ENCODE measurements at regions not wholly inside any gene's neighbourhood (a gene's known extent, or its start where the extent isn't known, plus 50 kb on each side); places are given as distances from the start of the nearest gene placed in this dataset.
"Not testable (repeated sequence)": the region's sequence is repeated elsewhere in the genome, so short reads cannot be mapped to it uniquely, and the experiment has no call there.

DNA sequence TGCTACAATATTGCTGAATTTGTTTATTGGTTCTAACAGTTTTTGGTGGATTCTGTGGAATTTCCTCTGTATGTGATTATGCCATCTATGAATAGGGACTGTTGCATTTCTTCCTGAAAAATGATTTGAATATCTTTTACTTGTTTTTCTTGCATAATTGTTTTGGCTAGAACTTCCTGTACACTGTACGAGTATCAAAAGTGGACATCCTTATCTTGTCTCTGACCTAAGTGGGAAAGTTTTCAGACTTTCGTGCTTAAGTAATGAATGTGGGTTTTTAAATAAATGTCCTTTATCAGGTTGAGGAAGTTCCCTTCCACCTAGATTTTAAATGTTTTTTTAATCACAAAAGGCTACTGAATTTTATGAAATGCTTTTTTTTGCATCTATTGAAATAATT, 203.8 kb upstream of the ATP10A start:
- no peaks in the 10 kb centered on the region for H3K36me3 ChIP-seq
- no peaks in the 10 kb centered on the region for H3K27me3 ChIP-seq (replicated peaks; ENCODE audit: insufficient read depth)
- no peaks in the 10 kb centered on the region for H3K9me3 ChIP-seq
- no peak overlapping the region for H3K27ac ChIP-seq
- H3K4me1 ChIP-seq (ENCODE audit: control insufficient read depth in 1 of 2, low read depth in 2 of 2), result peaks cover 0 to 7% of the 10 kb centered on the region in 2 donors
- ATAC-seq (ENCODE audit: insufficient number of reproducible peaks, low FRiP score, low read depth) (no peak), DNase-seq (ENCODE audit: low spot score) (no peak)
- TF ChIP-seq, protein P1, sequence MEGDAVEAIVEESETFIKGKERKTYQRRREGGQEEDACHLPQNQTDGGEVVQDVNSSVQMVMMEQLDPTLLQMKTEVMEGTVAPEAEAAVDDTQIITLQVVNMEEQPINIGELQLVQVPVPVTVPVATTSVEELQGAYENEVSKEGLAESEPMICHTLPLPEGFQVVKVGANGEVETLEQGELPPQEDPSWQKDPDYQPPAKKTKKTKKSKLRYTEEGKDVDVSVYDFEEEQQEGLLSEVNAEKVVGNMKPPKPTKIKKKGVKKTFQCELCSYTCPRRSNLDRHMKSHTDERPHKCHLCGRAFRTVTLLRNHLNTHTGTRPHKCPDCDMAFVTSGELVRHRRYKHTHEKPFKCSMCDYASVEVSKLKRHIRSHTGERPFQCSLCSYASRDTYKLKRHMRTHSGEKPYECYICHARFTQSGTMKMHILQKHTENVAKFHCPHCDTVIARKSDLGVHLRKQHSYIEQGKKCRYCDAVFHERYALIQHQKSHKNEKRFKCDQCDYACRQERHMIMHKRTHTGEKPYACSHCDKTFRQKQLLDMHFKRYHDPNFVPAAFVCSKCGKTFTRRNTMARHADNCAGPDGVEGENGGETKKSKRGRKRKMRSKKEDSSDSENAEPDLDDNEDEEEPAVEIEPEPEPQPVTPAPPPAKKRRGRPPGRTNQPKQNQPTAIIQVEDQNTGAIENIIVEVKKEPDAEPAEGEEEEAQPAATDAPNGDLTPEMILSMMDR (IDR thresholded peaks at IDR 0.05), result no peak
- H3K4me3 ChIP-seq, result no peak overlapping the region

DNA sequence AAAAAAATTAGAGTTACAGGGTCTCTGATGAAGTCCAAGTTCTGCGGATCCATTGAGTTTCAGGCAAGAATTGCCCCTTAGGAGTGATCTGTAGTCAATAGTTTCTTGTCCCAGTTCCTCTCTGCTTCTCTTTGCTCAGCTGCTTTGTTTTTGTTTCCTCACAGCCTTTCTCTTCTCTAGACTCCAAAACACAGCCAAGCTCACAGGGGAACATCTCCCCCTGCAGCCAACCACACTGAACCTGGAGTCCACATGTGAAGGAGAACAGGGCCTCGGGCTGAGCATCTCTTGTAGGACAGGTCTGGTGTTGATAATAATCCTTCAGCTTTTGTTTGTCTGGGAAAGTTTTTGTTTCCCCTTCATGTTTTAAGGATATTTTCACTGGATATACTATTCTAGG, 202.6 kb upstream of the ATP10A start:
- Histone ChIP-seq H3K27ac (no peak overlapping the region), H3K4me3 (no peak overlapping the region), H3K4me1 (ENCODE audit: control insufficient read depth in 1 of 2, low read depth in 2 of 2) (peaks cover 0 to 7% of the 10 kb centered on the region in 2 donors), H3K9me3 (no peaks in the 10 kb centered on the region), H3K36me3 (no peaks in the 10 kb centered on the region), H3K27me3 (replicated peaks; ENCODE audit: insufficient read depth) (no peaks in the 10 kb centered on the region)
- no peak for ATAC-seq (ENCODE audit: insufficient number of reproducible peaks, low FRiP score, low read depth)
- TF ChIP-seq, protein P1 (IDR thresholded peaks at IDR 0.05), result no peak
- no peak for DNase-seq (ENCODE audit: low spot score)

DNA sequence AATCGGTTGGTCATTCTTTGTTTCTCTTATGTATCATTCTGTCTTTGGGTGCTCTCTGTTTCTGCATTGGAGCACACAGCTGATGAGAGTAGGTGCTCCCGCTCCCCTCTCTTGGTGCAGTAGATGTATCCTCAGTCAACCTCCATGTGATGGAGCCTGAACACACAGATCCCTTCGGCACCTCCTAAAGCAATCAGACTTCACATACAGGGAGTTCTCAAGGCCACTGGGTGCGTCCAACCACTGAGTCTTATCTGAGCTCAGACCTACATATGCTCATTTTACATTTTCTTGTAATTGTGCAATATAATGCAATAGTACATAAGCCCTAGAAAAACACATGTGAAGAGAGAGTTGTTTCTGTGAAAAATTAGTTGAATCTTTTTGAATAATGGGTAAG, 198.1 kb upstream of the ATP10A start:
- DNase-seq (ENCODE audit: low spot score), result no peak
- Histone ChIP-seq H3K36me3 (no peaks in the 10 kb centered on the region), H3K9me3 (no peaks in the 10 kb centered on the region), H3K27me3 (replicated peaks; ENCODE audit: insufficient read depth) (no peaks in the 10 kb centered on the region), H3K4me1 (ENCODE audit: control insufficient read depth in 1 of 2, low read depth in 2 of 2) (no peaks in the 10 kb centered on the region), H3K27ac (no peak overlapping the region), H3K4me3 (no peak overlapping the region)
- TF ChIP-seq, protein P1 (IDR thresholded peaks at IDR 0.05), result no peak
- no peak for ATAC-seq (ENCODE audit: insufficient number of reproducible peaks, low FRiP score, low read depth)

DNA sequence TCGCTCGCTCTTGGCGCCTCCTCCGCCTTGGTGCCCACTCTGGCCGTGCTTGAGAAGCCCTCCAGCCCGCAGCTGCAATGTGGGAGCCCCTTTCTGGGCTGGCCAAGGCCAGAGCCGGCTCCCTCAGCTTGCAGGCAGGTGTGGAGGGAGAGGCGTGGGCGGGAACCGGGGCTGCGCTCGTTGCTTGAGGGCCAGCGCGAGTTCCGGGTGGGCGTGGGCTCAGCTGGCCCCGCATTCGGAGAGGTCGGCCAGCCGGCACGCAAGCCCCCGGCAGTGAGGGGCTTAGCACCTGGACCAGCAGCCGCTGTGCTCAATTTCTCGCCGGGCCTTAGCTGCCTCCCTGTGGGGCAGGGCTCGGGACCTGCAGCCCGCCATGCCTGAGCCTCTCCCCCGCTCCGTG, 193.6 kb upstream of the ATP10A start:
- DNase-seq (ENCODE audit: low spot score); ATAC-seq (ENCODE audit: insufficient number of reproducible peaks, low FRiP score, low read depth); H3K4me3 ChIP-seq; H3K27me3 ChIP-seq (replicated peaks; ENCODE audit: insufficient read depth); H3K9me3 ChIP-seq; H3K36me3 ChIP-seq; H3K27ac ChIP-seq: not testable (repeated sequence)
- H3K4me1 ChIP-seq (ENCODE audit: control insufficient read depth in 1 of 2, low read depth in 2 of 2), result peaks cover 0 to 14% of the 10 kb centered on the region in 2 donors

DNA sequence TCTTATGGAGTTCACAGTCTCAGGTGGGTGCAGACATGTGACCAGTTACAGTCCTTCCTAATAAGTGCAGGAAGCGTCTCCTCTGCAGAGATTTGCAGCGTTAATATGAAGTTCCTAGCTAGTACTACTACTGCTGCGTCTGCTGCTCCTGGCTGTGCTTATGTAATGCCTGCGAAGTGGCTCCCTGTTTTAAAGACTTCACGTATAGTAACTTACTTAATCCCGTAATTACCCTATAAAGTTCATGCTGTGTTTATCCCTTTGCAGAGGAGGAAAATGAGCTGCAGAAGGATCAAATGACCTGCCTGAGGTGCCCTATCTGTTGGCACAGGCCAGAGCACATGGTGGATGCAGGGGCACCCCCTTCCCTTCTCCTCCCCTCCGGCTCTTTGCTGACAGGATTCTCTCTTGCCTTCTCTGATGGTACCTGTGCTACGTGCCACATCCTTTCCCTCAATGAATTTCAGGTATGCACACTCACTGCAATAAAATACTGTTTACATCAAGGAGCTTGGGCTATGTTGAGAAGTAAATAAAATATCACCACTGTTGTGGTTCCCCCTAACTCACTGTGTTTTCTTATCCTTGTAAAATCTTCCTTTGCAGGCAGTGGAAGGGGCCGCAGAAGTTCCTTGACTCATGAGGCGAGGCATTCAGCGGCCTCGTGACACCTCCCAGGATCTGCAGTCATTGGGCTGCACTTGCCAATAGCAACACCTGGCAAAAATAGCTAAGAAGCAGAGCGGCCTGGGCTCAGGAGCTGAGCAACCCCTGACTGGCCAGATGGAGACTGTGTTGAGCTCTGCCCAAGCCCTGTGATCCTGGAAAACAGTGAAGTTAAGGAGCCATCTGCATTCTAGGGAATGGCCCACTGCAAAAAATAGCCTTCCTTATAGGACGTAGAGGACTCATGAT, 188.9 kb upstream of the ATP10A start:
- Histone ChIP-seq H3K36me3 (no peaks in the 10 kb centered on the region), H3K27me3 (replicated peaks; ENCODE audit: insufficient read depth) (no peaks in the 10 kb centered on the region), H3K9me3 (no peaks in the 10 kb centered on the region), H3K27ac (no peak overlapping the region), H3K4me3 (no peak overlapping the region), H3K4me1 (ENCODE audit: control insufficient read depth in 1 of 2, low read depth in 2 of 2) (peaks cover 0 to 19% of the 10 kb centered on the region in 2 donors)
- ATAC-seq (ENCODE audit: insufficient number of reproducible peaks, low FRiP score, low read depth), result no peak
- TF ChIP-seq, protein P1 (IDR thresholded peaks at IDR 0.05), result no peak
- DNase-seq (ENCODE audit: low spot score), result peak; percentile 36

Data from thoracic aorta (tissue), 2 donors.